ENCODE measurements at regions not wholly inside any gene's neighbourhood (a gene's known extent, or its start where the extent isn't known, plus 50 kb on each side); places are given as distances from the start of the nearest gene placed in this dataset.

GRCh38 chr18:51397347-51397962, 200.0 kb upstream of the MEX3C start:
- H3K4me1 ChIP-seq (ENCODE audit: insufficient read depth, low read length), result peaks cover 2% of the 10 kb centered on the region; the same call in 1 of the 2 replicates
- H3K9me3 ChIP-seq (ENCODE audit: control insufficient read depth, insufficient read depth, low read length), result no peaks in the 10 kb centered on the region
- no peaks in the 10 kb centered on the region for H3K36me3 ChIP-seq (ENCODE audit: insufficient read depth, low read length)
- H3K9ac ChIP-seq (ENCODE audit: low read depth, low read length), result no peak overlapping the region

GRCh38 chr18:51398104-51398503, 200.6 kb upstream of the MEX3C start:
- Histone ChIP-seq H3K36me3 (ENCODE audit: insufficient read depth, low read length) (no peaks in the 10 kb centered on the region), H3K9ac (ENCODE audit: low read depth, low read length) (no peak overlapping the region), H3K9me3 (ENCODE audit: control insufficient read depth, insufficient read depth, low read length) (no peaks in the 10 kb centered on the region), H3K4me1 (ENCODE audit: insufficient read depth, low read length) (peaks cover 8% of the 10 kb centered on the region)

- no peaks in the 10 kb centered on the region for H3K9me3 ChIP-seq (ENCODE audit: control insufficient read depth, insufficient read depth, low read length)
- H3K9ac ChIP-seq (ENCODE audit: low read depth, low read length), result no peak overlapping the region
- H3K36me3 ChIP-seq (ENCODE audit: insufficient read depth, low read length), result no peaks in the 10 kb centered on the region
- H3K4me1 ChIP-seq (ENCODE audit: insufficient read depth, low read length), result peaks cover 11% of the 10 kb centered on the region
These were observed 202.1 kb upstream of the MEX3C start for GRCh38 chr18:51399491-51400122.

GRCh38 chr18:51400721-51401120, 203.2 kb upstream of the MEX3C start:
- H3K9me3 ChIP-seq (ENCODE audit: control insufficient read depth, insufficient read depth, low read length), result no peaks in the 10 kb centered on the region
- H3K36me3 ChIP-seq (ENCODE audit: insufficient read depth, low read length), result no peaks in the 10 kb centered on the region
- no peak overlapping the region for H3K9ac ChIP-seq (ENCODE audit: low read depth, low read length)
- peaks cover 12% of the 10 kb centered on the region for H3K4me1 ChIP-seq (ENCODE audit: insufficient read depth, low read length)

GRCh38 chr18:51401912-51402311, 204.4 kb upstream of the MEX3C start:
- Histone ChIP-seq H3K9me3 (ENCODE audit: control insufficient read depth, insufficient read depth, low read length) (no peaks in the 10 kb centered on the region), H3K4me1 (ENCODE audit: insufficient read depth, low read length) (peaks cover 17% of the 10 kb centered on the region), H3K36me3 (ENCODE audit: insufficient read depth, low read length) (no peaks in the 10 kb centered on the region), H3K9ac (ENCODE audit: low read depth, low read length) (no peak overlapping the region)

- Histone ChIP-seq H3K36me3 (ENCODE audit: insufficient read depth, low read length) (no peaks in the 10 kb centered on the region), H3K9me3 (ENCODE audit: control insufficient read depth, insufficient read depth, low read length) (no peaks in the 10 kb centered on the region)
These were observed 207.1 kb upstream of the MEX3C start for GRCh38 chr18:51404620-51405019.

GRCh38 chr18:51405683-51406477, 208.4 kb upstream of the MEX3C start:
- Histone ChIP-seq H3K9me3 (ENCODE audit: control insufficient read depth, insufficient read depth, low read length) (no peaks in the 10 kb centered on the region), H3K36me3 (ENCODE audit: insufficient read depth, low read length) (no peaks in the 10 kb centered on the region), H3K9ac (ENCODE audit: low read depth, low read length) (no peak overlapping the region), H3K4me1 (ENCODE audit: insufficient read depth, low read length) (peaks cover 17% of the 10 kb centered on the region)

More at GRCh38 chr18:51404620-51405019, 207.1 kb upstream of the MEX3C start:
- H3K9ac ChIP-seq (ENCODE audit: low read depth, low read length), result no peak overlapping the region
- H3K4me1 ChIP-seq (ENCODE audit: insufficient read depth, low read length), result peaks cover 17% of the 10 kb centered on the region

GRCh38 chr18:51417643-51418483, 220.4 kb upstream of the MEX3C start:
- no peaks in the 10 kb centered on the region for H3K36me3 ChIP-seq (ENCODE audit: insufficient read depth, low read length)
- 0 out of 2 replicates have a peak overlapping the region, but pooled peaks have one; percentile 17 for H3K9ac ChIP-seq (ENCODE audit: low read depth, low read length)
- H3K4me1 ChIP-seq (ENCODE audit: insufficient read depth, low read length), result peaks cover 24% of the 10 kb centered on the region; the same call in 1 of the 2 replicates
- no peaks in the 10 kb centered on the region for H3K9me3 ChIP-seq (ENCODE audit: control insufficient read depth, insufficient read depth, low read length)

GRCh38 chr18:51425475-51425874, 228.0 kb upstream of the MEX3C start:
- H3K36me3 ChIP-seq (ENCODE audit: insufficient read depth, low read length), result no peaks in the 10 kb centered on the region
- H3K9me3 ChIP-seq (ENCODE audit: control insufficient read depth, insufficient read depth, low read length), result no peaks in the 10 kb centered on the region
- peaks cover 28% of the 10 kb centered on the region for H3K4me1 ChIP-seq (ENCODE audit: insufficient read depth, low read length)
- H3K9ac ChIP-seq (ENCODE audit: low read depth, low read length), result no peak overlapping the region

- H3K9me3 ChIP-seq (ENCODE audit: control insufficient read depth, insufficient read depth, low read length), result no peaks in the 10 kb centered on the region
- no peaks in the 10 kb centered on the region for H3K36me3 ChIP-seq (ENCODE audit: insufficient read depth, low read length)
- H3K9ac ChIP-seq (ENCODE audit: low read depth, low read length), result no peak overlapping the region
- peaks cover 24% of the 10 kb centered on the region for H3K4me1 ChIP-seq (ENCODE audit: insufficient read depth, low read length)
These were observed 228.4 kb upstream of the MEX3C start for GRCh38 chr18:51425889-51426288.

GRCh38 chr18:51426996-51427395, 229.5 kb upstream of the MEX3C start:
- peaks cover 21% of the 10 kb centered on the region for H3K4me1 ChIP-seq (ENCODE audit: insufficient read depth, low read length)
- no peaks in the 10 kb centered on the region for H3K36me3 ChIP-seq (ENCODE audit: insufficient read depth, low read length)
- no peaks in the 10 kb centered on the region for H3K9me3 ChIP-seq (ENCODE audit: control insufficient read depth, insufficient read depth, low read length)
- no peak overlapping the region for H3K9ac ChIP-seq (ENCODE audit: low read depth, low read length)

GRCh38 chr18:51429644-51430043, 232.2 kb upstream of the MEX3C start:
- Histone ChIP-seq H3K4me1 (ENCODE audit: insufficient read depth, low read length) (peaks cover 21% of the 10 kb centered on the region), H3K36me3 (ENCODE audit: insufficient read depth, low read length) (no peaks in the 10 kb centered on the region), H3K9ac (ENCODE audit: low read depth, low read length) (no peak overlapping the region), H3K9me3 (ENCODE audit: control insufficient read depth, insufficient read depth, low read length) (no peaks in the 10 kb centered on the region)

GRCh38 chr18:51430538-51430937, 233.1 kb upstream of the MEX3C start:
- no peaks in the 10 kb centered on the region for H3K36me3 ChIP-seq (ENCODE audit: insufficient read depth, low read length)
- H3K9me3 ChIP-seq (ENCODE audit: control insufficient read depth, insufficient read depth, low read length), result no peaks in the 10 kb centered on the region
- H3K9ac ChIP-seq (ENCODE audit: low read depth, low read length), result no peak overlapping the region
- H3K4me1 ChIP-seq (ENCODE audit: insufficient read depth, low read length), result peaks cover 19% of the 10 kb centered on the region

- H3K4me1 ChIP-seq (ENCODE audit: insufficient read depth, low read length), result no peaks in the 10 kb centered on the region
- H3K36me3 ChIP-seq (ENCODE audit: insufficient read depth, low read length), result no peaks in the 10 kb centered on the region
- no peak overlapping the region for H3K9ac ChIP-seq (ENCODE audit: low read depth, low read length)
- no peaks in the 10 kb centered on the region for H3K9me3 ChIP-seq (ENCODE audit: control insufficient read depth, insufficient read depth, low read length)
These were observed 235.8 kb upstream of the MEX3C start for GRCh38 chr18:51433296-51433695.

All from ES-I3 (cell line).